Activated CD4-positive, alpha-beta T cell treated with anti-CD3 and anti-CD28 coated beads, Interleukin-2, amount 50 U/mL, for 16 hours (primary cell): ENCODE measurements at regions not wholly inside any gene's neighbourhood (a gene's known extent, or its start where the extent isn't known, plus 50 kb on each side); places are given as distances from the start of the nearest gene placed in this dataset.
"Not testable (repeated sequence)": the region's sequence is repeated elsewhere in the genome, so short reads cannot be mapped to it uniquely, and the experiment has no call there.

Experiments used
- DNase-seq: peaks from one replicate; pipeline ENCODE4 v3.0.0-alpha.2; 2020

GRCh38 chr2:242032780-242033656 lies 163.5 kb downstream of the RTP5 start:
- DNase-seq: no peak

DNA sequence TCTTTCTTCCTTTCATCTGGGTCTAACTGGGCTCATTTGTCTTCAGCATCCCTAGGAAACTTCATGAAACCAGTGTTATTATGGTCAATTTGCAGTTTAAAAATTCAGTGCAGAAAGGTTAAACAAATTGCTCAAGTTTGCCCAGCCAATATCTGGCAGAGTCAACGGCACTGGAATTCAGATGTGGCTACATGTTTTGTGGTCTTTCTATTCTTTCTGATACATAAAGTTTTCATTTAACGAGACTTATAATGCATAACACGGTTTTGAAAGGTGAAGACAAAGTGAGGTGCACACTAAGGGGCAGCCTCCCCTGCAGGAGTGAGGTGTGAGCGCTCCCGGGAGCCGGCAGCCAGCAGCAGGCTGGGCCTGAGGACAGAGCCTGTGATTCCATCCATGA lies 164.6 kb downstream of the RTP5 start:
- DNase-seq: no peak

DNA sequence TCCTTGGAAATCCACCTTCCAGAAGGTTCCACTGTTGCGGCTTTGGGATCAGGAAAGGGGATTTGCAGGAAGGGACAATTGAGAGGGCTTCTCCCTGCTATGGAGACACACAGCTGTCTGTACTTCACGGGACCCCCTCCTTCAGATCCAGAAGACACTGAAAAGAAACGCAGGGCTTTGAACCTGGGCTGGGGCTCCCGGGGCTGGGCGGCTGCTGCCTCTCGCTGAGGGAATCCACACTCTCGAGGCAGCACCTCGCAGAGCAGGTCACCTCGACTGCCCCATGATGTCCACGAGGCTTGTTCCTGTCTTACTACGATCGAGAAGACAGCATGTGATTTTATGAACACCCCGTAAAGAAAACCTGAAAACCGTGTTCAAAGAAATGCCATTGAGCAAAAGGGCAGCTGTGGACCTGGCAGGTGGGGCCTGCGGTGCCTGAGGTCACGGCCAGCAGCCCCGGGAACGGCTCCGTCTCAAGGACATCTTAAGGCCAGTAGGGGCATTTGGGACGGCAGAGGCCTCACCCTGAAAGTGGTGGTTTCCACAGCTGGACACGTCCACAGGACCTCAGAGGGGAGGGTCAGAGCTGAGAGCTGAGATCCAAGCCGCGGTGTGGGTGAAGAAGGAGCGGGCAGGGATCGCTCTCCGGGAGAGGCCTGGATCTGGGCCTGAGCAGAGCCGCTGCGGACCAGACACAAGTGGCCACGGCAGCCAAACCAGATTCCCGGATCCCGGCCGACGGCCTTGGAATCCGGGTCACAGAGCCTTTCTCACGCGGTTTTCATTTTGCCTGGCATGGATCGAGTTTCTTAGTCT lies 165.7 kb downstream of the RTP5 start:
- DNase-seq: no peak

- DNase-seq: no peak
These were observed 166.5 kb downstream of the RTP5 start for GRCh38 chr2:242035858-242036652.

- no peak for DNase-seq
These were observed 167.1 kb downstream of the RTP5 start for GRCh38 chr2:242036653-242036950.

GRCh38 chr2:242038166-242038927 lies 168.8 kb downstream of the RTP5 start:
- no peak for DNase-seq

DNA sequence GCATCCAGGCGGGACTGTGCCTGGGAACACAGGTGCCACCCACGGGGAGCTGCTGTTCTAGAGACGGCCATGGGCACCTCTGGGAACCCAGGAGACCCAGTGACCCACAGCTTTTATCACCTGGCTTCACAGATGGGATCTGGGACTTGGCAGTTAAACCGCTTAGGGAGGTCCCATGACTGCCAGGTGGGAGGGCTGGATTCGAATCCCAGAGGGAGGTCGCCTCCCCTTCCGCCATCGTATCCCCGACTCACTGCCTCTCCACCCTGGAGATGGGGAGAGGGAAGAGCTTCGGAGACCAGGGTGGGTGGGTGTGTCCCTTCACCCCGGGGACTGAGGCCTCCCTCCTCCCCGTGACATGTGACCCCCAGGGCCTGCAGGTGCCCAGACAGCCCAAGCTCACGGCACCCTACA lies 169.4 kb downstream of the RTP5 start:
- DNase-seq: no peak

DNA sequence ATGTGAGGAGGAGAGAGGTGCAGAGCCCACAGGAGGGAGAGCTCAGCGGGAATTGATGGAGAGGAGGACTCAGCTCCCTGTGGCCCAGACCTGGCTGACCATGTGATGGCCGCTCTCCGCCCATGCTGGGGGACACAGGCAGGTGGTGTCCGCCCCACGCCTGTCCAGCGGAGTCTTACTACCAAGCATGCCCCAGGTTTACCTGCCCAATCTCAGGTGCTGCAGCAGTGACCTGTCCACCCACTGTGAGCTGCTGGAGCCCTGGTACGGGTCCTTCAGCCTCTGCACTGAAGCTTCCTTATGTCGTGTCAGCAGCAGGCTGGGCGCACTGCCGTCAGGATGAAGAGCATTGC lies 170.8 kb downstream of the RTP5 start:
- DNase-seq: no peak

- DNase-seq: no peak
These were observed 171.2 kb downstream of the RTP5 start for GRCh38 chr2:242040681-242041080.

DNA sequence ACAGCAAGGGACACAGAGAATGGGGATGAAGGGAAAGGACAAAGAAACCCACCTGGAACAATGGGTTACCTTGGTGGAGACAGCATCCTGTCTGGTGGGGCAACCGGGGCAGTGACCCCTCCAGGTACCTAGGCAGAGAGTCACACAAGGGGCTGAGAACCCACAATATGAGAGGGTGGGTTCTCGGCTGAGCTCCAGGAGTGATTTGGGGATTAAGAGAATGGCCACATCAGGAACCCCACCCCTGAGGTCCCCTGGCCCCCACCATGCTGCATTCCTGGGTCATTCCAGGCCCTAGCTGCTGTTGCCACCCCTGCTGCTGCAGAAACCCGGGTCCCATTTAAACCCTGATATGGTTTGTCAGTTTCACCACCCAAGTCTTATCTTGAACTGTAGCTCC lies 172.3 kb downstream of the RTP5 start:
- no peak for DNase-seq

- no peak for DNase-seq
These were observed 174.2 kb downstream of the RTP5 start for GRCh38 chr2:242043538-242044312.

GRCh38 chr2:242044313-242044590 lies 174.7 kb downstream of the RTP5 start:
- DNase-seq: no peak

DNA sequence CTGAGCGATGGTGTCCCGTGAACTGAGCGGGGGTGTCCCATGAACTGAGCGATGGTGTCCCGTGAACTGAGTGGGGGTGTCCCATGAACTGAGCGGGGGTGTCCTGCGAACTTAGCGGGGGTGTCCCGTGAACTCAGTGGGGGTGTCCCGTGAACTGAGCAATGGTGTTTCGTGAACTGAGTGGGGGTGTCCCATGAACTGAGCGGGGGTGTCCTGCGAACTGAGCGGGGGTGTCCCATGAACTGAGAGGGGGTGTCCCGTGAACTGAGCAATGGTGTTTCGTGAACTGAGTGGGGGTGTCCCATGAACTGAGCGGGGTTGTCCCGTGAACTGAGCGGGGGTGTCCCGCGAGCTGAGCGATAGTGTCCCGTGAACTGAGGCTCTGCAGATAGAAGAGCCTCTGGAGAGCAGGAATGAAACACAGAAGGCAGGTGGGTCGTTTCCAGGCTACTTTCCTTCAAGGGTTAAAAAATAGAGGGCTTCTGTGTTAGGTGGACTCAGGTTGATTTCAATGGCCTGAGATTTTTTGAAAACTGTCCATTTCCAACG lies 176.1 kb downstream of the RTP5 start:
- not testable (repeated sequence) for DNase-seq

- no peak for DNase-seq
These were observed 176.8 kb downstream of the RTP5 start for GRCh38 chr2:242046206-242046826.

DNA sequence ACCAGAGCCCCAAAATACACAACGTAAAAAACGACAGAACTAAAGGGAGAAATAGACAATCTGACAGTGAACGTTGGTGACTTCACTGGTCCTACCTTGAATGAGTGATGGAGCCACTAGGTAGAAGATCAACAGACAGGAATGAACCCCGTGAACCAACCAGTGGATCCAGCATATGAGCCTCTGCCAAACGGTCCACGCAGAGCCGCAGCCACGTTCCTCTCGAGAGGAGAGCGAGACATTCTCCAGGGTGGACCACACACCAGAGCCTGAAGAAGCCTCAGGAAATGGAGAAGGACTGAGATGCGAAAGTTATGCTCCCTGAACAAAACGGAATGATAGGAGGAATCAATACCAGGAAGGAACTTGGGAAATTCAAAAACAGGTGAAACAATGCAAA lies 178.4 kb downstream of the RTP5 start:
- DNase-seq: no peak

DNA sequence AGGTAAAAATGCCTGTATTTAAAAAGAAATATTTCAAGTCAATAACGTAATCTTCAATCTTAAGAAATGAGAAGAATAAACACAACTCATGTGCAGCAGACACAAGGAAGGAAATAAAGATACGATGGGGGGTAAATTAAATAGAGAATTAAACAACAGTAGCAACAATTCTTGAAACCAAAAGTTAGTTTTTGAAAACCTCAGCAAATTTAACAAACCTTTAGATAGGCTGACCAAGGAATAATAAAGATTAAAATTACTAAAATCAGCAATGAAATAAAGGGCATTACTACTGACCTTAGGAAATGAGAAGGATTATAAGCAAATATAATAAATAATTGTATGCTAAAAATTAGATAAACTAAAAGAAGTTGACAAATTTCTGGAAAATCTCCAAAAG lies 178.9 kb downstream of the RTP5 start:
- no peak for DNase-seq

DNA sequence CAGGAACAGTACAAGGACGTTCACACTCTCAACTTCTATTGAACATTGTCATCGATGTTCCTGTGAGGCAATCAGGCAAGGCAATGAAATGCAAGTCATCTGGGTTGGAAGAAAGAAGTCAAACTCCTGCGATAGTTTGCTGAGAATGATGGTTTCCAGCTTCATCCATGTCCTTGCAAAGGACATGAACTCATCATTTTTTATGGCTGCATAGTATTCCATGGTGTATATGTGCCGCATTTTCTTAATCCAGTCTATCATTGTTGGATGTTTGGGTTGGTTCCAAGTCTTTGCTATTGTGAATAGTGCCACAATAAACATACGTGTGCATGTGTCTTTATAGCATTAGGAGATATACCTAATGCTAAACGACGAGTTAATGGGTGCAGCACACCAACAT lies 180.0 kb downstream of the RTP5 start:
- not testable (repeated sequence) for DNase-seq

GRCh38 chr2:242051463-242051862 lies 181.9 kb downstream of the RTP5 start:
- no peak for DNase-seq

DNA sequence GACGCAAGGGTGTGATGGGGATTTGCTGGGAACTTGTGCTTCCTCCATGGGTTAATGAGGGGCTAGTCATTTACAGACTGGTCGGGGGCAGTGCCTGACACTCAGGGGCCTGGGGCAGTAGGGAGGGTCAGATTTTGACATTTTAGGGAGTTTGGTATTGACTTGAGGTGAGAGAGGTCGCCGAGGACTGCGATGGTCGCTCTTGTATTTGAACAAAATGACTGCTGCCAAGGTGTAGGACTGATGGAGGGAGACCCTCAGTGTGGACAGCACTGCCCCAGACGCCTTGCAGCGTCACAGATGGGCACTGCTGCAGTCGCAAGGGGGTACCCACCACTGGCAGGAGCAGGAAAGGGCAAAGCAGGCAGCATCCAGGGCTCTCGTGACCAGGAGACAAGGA lies 182.9 kb downstream of the RTP5 start:
- DNase-seq: no peak

- DNase-seq: no peak
These were observed 184.4 kb downstream of the RTP5 start for GRCh38 chr2:242053921-242054320.

- no peak for DNase-seq
These were observed 184.9 kb downstream of the RTP5 start for GRCh38 chr2:242054406-242054805.
